OCI-LY3 (cell line): ENCODE measurements at regions not wholly inside any gene's neighbourhood (a gene's known extent, or its start where the extent isn't known, plus 50 kb on each side); places are given as distances from the start of the nearest gene placed in this dataset.

Experiments
- H2AFZ ChIP-seq: fragments of 200-600, 300-600 bp; shearing (Covaris generic); 2 replicates; pipeline ENCODE4 v1.6.0; 2014; ENCODE audit warnings: antibody characterized with exemption, low read depth, low read length
- H3K27ac ChIP-seq: fragments of 200-600, 300-600 bp; sonication (generic); 2 replicates; pipeline ENCODE4 v1.5.1; 2014; ENCODE audit warnings: mild to moderate bottlenecking, low read length, moderate library complexity, mixed read lengths
- H3K27me3 ChIP-seq: fragments of 200-600, 300-600 bp; sonication (generic); 2 replicates; pipeline ENCODE4 v1.6.1; 2014; ENCODE audit warnings: low read depth, low read length, mixed read lengths
- H3K36me3 ChIP-seq: fragments of 200-600, 300-600 bp; sonication (generic); replicated peaks from 2 replicates; pipeline ENCODE3; 2014; ENCODE audit warnings: low read depth, low read length, mixed read lengths
- H3K4me1 ChIP-seq: fragments of 300-600, 200-600 bp; sonication (generic); 2 replicates; pipeline ENCODE4 v1.6.1; 2014; ENCODE audit warnings: low read length, mixed read lengths
- H3K4me2 ChIP-seq: fragments of 200-600, 300-600 bp; sonication (generic); 2 replicates; pipeline ENCODE4 v1.6.1; 2014; ENCODE audit warnings: low read length, mixed read lengths
- H3K4me3 ChIP-seq: fragments of 300-600, 200-600 bp; sonication (generic); 2 replicates; pipeline ENCODE4 v1.5.1; 2014; ENCODE audit warnings: antibody characterized with exemption, mild to moderate bottlenecking, low read length, moderate library complexity
- H3K79me2 ChIP-seq: fragments of 300-600, 200-600 bp; shearing (Covaris generic); 2 replicates; pipeline ENCODE4 v1.6.1; 2014; ENCODE audit warnings: mild to moderate bottlenecking, low read length, mixed read lengths
- H3K9ac ChIP-seq: fragments of 300-600, 200-600 bp; shearing (Covaris generic); 2 replicates; pipeline ENCODE4 v1.6.0; 2014; ENCODE audit warnings: mild to moderate bottlenecking, low read length, moderate library complexity
- H3K9me3 ChIP-seq: fragments of 200-600, 300-600 bp; shearing (Covaris generic); 2 replicates; pipeline ENCODE4 v1.6.1; 2014; ENCODE audit warnings: low read length, mixed read lengths; ENCODE audit not compliant: insufficient read depth
- H4K20me1 ChIP-seq: fragments of 200-600, 300-600 bp; sonication (generic); 2 replicates; pipeline ENCODE4 v1.6.1; 2016; ENCODE audit warnings: low read length, mixed read lengths; ENCODE audit not compliant: insufficient read depth
- EZH2phosphoT487 ChIP-seq: fragments of 200-600 bp; shearing (Covaris generic); IDR thresholded peaks from 2 replicates; pipeline ENCODE4 v1.6.1; 2018; ENCODE audit warnings: antibody characterized with exemption, mixed run types, low read depth
- TF ChIP-seq, protein P1 (sequence below): fragments of 200-600, 300-600 bp; sonication (generic); IDR thresholded peaks from 2 replicates; pipeline ENCODE4 v1.5.1; 2014; ENCODE audit warnings: antibody characterized with exemption, low read length, low read depth

DNA sequence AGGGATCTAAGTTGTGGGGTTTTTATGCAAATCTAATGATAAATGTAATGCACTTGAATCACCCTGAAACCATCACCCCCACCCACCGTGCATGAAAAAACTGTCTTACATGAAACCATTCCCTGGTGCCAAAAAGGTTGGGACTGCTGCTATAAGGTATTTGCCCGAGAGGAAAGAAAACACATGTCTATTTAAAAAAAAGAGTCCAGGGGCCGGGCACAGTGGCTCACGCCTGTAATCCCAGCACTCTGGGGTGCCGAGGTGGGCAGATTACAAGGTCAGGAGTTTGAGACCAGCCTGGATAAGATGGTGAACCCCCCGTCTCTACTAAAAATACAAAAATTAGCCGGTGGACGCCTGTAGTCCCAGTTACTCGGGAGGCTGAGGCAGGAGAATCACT is 1372.8 kb upstream of the CDH2 start:
- H3K9ac ChIP-seq: no peak overlapping the region

DNA sequence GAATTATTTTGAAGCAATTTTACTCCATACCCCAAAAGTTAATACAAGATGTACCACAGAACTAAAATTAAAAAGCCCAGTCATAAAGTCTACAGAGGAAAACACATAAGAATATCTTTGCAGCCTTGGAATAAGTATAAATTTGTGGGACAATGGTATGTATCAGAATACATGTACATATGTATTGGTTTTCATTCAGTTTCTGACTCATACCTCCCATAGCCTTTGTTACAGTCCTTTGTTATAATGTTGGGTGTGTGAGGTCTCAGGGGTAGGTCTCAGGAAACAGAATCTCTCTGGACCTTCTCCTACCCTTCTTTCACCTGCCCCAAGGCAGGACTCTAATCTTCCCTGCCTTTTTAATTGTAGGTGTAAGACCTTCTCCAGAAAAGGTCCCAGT is 1370.7 kb upstream of the CDH2 start:
- TF ChIP-seq, protein P1, sequence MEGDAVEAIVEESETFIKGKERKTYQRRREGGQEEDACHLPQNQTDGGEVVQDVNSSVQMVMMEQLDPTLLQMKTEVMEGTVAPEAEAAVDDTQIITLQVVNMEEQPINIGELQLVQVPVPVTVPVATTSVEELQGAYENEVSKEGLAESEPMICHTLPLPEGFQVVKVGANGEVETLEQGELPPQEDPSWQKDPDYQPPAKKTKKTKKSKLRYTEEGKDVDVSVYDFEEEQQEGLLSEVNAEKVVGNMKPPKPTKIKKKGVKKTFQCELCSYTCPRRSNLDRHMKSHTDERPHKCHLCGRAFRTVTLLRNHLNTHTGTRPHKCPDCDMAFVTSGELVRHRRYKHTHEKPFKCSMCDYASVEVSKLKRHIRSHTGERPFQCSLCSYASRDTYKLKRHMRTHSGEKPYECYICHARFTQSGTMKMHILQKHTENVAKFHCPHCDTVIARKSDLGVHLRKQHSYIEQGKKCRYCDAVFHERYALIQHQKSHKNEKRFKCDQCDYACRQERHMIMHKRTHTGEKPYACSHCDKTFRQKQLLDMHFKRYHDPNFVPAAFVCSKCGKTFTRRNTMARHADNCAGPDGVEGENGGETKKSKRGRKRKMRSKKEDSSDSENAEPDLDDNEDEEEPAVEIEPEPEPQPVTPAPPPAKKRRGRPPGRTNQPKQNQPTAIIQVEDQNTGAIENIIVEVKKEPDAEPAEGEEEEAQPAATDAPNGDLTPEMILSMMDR: no peak
- TF ChIP-seq EZH2phosphoT487: no peak
- H3K27me3 ChIP-seq: no peaks in the 10 kb centered on the region
- no peak overlapping the region for H3K4me2 ChIP-seq
- H3K27ac ChIP-seq: no peak overlapping the region
- no peaks in the 10 kb centered on the region for H4K20me1 ChIP-seq
- no peak overlapping the region for H3K4me3 ChIP-seq
- H3K4me1 ChIP-seq: no peaks in the 10 kb centered on the region; the same call in 1 of the 2 replicates
- H3K36me3 ChIP-seq: no peaks in the 10 kb centered on the region
- no peak overlapping the region for H2AFZ ChIP-seq
- H3K9ac ChIP-seq: no peak overlapping the region
- no peaks in the 10 kb centered on the region for H3K9me3 ChIP-seq
- H3K79me2 ChIP-seq: no peaks in the 10 kb centered on the region

More for the DNA sequence above, 1372.8 kb upstream of the CDH2 start:
- Histone ChIP-seq H3K4me2 (no peak overlapping the region), H4K20me1 (no peaks in the 10 kb centered on the region), H3K79me2 (no peaks in the 10 kb centered on the region), H3K27ac (no peak overlapping the region), H2AFZ (no peak overlapping the region), H3K36me3 (no peaks in the 10 kb centered on the region), H3K4me1 (no peaks in the 10 kb centered on the region; the same call in 1 of the 2 replicates), H3K9me3 (no peaks in the 10 kb centered on the region), H3K4me3 (no peak overlapping the region), H3K27me3 (no peaks in the 10 kb centered on the region)
- TF ChIP-seq, protein P1: no peak
- no peak for TF ChIP-seq EZH2phosphoT487

GRCh38 chr18:29540548-29540947 is 1363.6 kb upstream of the CDH2 start:
- H2AFZ ChIP-seq: no peak overlapping the region
- H3K4me3 ChIP-seq: no peak overlapping the region

DNA sequence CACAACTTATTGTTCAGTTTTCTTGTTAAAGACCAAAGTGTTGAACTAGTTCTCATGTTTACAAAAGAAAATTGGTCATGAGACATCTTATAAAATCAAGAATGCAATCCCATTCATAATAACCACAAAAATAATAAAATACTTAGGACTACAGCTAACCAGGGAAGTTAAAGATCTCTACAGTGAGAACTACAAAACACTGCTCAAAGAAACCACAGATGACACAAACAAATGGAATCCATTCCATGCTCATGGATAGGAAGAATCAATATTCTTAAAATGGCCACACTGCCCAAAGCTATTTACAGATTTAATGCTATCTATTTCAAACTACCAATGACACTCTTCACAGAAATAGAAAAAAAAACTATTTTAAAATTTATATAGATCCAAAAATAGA is 1354.8 kb upstream of the CDH2 start:
- Histone ChIP-seq H3K27me3 (no peaks in the 10 kb centered on the region), H3K9me3 (no peaks in the 10 kb centered on the region), H3K9ac (no peak overlapping the region), H3K27ac (no peak overlapping the region), H3K79me2 (no peaks in the 10 kb centered on the region), H3K4me3 (no peak overlapping the region), H3K36me3 (no peaks in the 10 kb centered on the region), H2AFZ (no peak overlapping the region), H4K20me1 (no peaks in the 10 kb centered on the region), H3K4me2 (no peak overlapping the region), H3K4me1 (no peaks in the 10 kb centered on the region)
- TF ChIP-seq, protein P1: no peak
- TF ChIP-seq EZH2phosphoT487: no peak

More at GRCh38 chr18:29540548-29540947, 1363.6 kb upstream of the CDH2 start:
- Histone ChIP-seq H3K27ac (no peak overlapping the region), H3K4me2 (no peak overlapping the region), H3K27me3 (no peaks in the 10 kb centered on the region), H3K9me3 (no peaks in the 10 kb centered on the region), H3K79me2 (no peaks in the 10 kb centered on the region), H3K9ac (no peak overlapping the region), H3K4me1 (no peaks in the 10 kb centered on the region), H4K20me1 (no peaks in the 10 kb centered on the region), H3K36me3 (no peaks in the 10 kb centered on the region)
- TF ChIP-seq EZH2phosphoT487: no peak
- TF ChIP-seq, protein P1: no peak
